Ascending aorta (tissue), 2 donors: ENCODE measurements at regions not wholly inside any gene's neighbourhood (a gene's known extent, or its start where the extent isn't known, plus 50 kb on each side); places are given as distances from the start of the nearest gene placed in this dataset.

Source experiments
- DNase-seq, 2 donors: peaks; one replicate each; pipeline ENCODE4 v3.0.0-alpha.2; 2019; ENCODE audit warnings: low spot score in 2 of 2
- H3K27ac ChIP-seq, 2 donors: fragments of 200-600 bp; sonication (generic); one replicate each; pipeline ENCODE4 v1.5.1; 2016 to 2017; ENCODE audit warnings: mild to moderate bottlenecking in 1 of 2
- H3K27me3 ChIP-seq: fragments of 200-600 bp; sonication (generic); one replicate; pipeline ENCODE4 v1.5.1; 2017
- H3K36me3 ChIP-seq, 2 donors: fragments of 200-600 bp; sonication (generic); one replicate each; pipeline ENCODE4 v1.5.1; 2016
- H3K4me1 ChIP-seq, 2 donors: fragments of 200-600 bp; sonication (generic); one replicate each; pipeline ENCODE4 v1.5.1; 2016 to 2017; ENCODE audit warnings: mild to moderate bottlenecking in 1 of 2
- H3K4me3 ChIP-seq, 2 donors: fragments of 200-600 bp; sonication (generic); one replicate each; pipeline ENCODE4 v1.5.1; 2016 to 2017; ENCODE audit warnings: mild to moderate bottlenecking in 1 of 2
- H3K9me3 ChIP-seq, 2 donors: fragments of 200-600 bp; sonication (generic); one replicate each; pipeline ENCODE4 v1.5.1; 2016
- intact Hi-C: fragments of 100-400 bp; cut with DNase I; formaldehyde crosslinking; loops from one replicate; pipeline ENCODE4 v1.15.1; 2023
- TF ChIP-seq, protein P1 (sequence below), 3 experiments: fragments of 200-600 bp in 2 of 3; fragments of 450-650 bp in 1 of 3; sonication (generic) in 2 of 3; IDR thresholded peaks; one replicate each; pipeline ENCODE4 v1.5.1; 2016 to 2019; ENCODE audit warnings: antibody characterized with exemption in 3 of 3, mild to moderate bottlenecking in 1 of 3, moderate library complexity in 1 of 3

DNA sequence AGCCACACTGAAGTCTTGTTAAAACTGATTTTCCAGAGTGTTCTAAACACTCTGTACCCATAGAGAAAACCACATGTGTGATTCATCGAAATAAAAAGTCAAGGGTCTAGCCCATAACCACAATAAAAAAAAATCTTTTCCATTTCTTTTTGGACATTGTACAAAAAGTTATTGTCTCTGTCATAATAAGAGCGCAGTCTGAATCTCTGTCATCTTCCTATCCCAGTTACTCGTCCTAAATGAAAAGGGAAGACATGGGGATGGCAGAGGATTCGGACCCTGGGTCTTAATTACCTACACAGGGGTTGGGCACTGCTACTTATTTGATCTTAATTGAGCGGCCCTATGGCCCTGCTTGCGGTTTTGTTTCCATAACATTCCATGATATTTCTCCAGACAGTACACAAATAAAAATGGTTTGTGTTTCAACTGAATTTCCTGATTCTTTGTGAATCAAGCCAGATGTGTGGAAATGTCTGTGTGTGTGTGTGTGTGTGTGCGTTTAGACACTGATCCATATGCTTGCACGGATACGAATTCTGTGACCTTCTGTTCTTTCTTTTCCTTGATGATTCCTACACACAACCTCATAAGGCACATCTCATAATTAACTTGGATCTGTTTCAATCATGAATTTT, 133.4 kb upstream of the SPATS2L start:
- TF ChIP-seq, protein P1, sequence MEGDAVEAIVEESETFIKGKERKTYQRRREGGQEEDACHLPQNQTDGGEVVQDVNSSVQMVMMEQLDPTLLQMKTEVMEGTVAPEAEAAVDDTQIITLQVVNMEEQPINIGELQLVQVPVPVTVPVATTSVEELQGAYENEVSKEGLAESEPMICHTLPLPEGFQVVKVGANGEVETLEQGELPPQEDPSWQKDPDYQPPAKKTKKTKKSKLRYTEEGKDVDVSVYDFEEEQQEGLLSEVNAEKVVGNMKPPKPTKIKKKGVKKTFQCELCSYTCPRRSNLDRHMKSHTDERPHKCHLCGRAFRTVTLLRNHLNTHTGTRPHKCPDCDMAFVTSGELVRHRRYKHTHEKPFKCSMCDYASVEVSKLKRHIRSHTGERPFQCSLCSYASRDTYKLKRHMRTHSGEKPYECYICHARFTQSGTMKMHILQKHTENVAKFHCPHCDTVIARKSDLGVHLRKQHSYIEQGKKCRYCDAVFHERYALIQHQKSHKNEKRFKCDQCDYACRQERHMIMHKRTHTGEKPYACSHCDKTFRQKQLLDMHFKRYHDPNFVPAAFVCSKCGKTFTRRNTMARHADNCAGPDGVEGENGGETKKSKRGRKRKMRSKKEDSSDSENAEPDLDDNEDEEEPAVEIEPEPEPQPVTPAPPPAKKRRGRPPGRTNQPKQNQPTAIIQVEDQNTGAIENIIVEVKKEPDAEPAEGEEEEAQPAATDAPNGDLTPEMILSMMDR (IDR thresholded peaks at IDR 0.05) = no peak
- no peak overlapping the region for H3K27ac ChIP-seq
- H3K4me3 ChIP-seq = no peak overlapping the region
- no peak for DNase-seq
- H3K27me3 ChIP-seq = no peaks in the 10 kb centered on the region
- no peaks in the 10 kb centered on the region for H3K36me3 ChIP-seq
- H3K9me3 ChIP-seq = no peaks in the 10 kb centered on the region
- intact Hi-C loops = no loop called here
- H3K4me1 ChIP-seq = no peaks in the 10 kb centered on the region

DNA sequence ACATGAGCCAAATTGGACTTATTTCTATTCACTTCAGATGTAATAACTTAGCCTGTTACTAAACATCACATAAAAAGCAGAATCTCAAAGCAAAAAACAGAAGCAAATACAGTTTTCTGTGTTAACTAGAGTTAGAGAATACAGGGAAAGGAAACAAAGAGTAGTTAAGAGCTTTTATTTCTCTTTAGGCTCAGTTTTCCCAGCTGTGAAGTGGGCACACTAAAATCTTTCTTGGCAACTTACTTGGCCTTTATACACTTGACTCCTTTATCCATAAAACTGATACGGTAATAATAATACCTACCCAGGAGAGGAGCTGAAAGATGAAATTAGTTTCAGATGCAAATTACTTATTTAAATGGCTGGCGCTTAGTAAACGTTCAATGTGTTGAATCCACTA, 132.8 kb upstream of the SPATS2L start:
- intact Hi-C loops = no loop called here
- DNase-seq = no peak
- H3K27me3 ChIP-seq = no peaks in the 10 kb centered on the region
- H3K27ac ChIP-seq = no peak overlapping the region
- H3K4me3 ChIP-seq = no peak overlapping the region
- TF ChIP-seq, protein P1 (IDR thresholded peaks at IDR 0.05) = no peak
- no peaks in the 10 kb centered on the region for H3K9me3 ChIP-seq
- no peaks in the 10 kb centered on the region for H3K36me3 ChIP-seq
- H3K4me1 ChIP-seq = no peaks in the 10 kb centered on the region

DNA sequence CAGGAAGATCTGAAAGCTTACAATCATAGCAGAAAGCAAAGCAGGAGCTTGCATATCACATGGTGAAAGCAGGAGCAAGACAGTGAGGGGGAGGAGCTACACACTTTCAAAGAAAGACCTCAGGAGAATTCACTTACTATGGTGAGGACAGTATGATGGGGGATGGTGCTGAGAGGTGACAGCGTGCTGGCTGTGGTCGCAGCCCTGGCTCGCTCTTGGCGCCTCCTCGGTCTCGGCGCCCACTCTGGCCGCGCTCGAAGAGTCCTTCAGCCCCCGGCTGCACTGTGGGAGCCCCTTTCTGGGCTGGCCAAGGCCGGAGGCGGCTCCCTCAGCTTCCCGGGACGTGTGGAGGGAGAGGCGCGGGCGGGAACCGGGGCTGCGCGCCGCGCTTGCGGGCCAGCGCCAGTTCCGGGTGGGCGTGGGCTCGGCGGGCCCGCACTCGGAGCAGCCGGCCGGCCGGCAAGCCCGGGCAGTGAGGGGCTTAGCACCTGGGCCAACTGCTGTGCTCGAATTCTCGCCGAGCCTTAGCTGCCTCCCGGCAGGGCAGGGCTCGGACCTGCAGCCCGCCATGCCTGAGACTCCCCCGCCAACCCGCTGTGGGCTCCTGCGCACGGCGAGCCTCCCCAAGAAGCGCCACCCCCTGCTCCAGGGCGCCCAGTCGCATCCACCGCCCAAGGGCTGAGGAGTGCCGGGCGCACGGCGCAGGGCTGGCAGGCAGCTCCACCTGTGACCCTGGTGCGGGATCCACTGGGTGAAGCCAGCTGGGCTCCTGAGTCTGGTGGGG, 131.9 kb upstream of the SPATS2L start:
- no peaks in the 10 kb centered on the region for H3K36me3 ChIP-seq
- TF ChIP-seq, protein P1 (IDR thresholded peaks at IDR 0.05) = no peak
- H3K27ac ChIP-seq = no peak overlapping the region
- H3K9me3 ChIP-seq = no peaks in the 10 kb centered on the region
- H3K4me3 ChIP-seq = no peak overlapping the region
- H3K27me3 ChIP-seq = no peaks in the 10 kb centered on the region
- intact Hi-C loops = no loop called here
- no peak for DNase-seq
- H3K4me1 ChIP-seq = no peaks in the 10 kb centered on the region

DNA sequence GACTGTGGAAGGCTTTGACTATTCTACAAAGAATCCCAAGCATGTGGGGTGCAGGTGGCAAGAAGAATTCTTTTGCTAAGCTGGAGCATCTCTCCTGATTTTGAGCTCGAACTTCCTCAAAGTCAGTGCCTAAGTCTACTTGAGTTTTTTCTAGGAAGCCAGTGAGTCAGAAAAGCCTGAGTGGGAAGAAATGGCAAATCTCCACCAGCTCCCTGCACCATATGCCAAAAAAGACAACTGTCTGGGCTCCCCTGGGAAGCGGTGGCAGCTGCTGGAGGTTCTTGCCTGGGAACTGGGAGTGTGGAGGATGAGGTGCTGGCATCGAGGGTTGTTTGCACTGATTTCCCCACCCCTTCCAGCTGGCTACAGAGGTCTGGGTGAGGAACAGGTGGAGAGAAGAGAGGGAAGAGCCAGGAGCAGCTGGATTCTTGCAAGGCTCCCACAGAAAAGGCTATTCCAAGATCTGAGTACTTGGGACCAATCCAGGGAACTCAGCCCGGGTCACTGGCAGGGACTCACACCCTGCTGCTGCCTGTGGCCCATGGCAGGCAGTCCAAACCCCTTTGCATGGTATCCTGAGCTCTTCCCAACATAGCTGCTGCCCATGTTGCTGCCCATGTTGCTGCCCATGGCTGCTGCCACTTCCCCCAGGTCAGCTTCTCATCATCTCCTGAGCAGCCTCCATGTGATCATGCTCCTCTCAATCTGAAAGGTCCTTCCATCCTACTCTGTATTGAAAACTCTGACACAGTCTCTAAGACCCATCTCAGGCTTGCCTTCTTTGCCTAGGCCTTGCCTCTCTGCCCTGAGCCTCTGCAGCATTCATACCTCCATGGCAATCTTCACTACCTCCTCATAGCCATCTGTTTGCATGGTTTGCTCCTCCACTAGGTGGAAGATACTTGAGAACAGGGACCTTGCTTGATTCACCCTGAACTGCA, 128.3 kb upstream of the SPATS2L start:
- no peaks in the 10 kb centered on the region for H3K27me3 ChIP-seq
- TF ChIP-seq, protein P1 (IDR thresholded peaks at IDR 0.05) = no peak
- no peaks in the 10 kb centered on the region for H3K4me1 ChIP-seq
- H3K4me3 ChIP-seq = no peak overlapping the region
- H3K9me3 ChIP-seq = no peaks in the 10 kb centered on the region
- no peak for DNase-seq
- no peak overlapping the region for H3K27ac ChIP-seq
- no peaks in the 10 kb centered on the region for H3K36me3 ChIP-seq
- intact Hi-C loops = no loop called here

DNA sequence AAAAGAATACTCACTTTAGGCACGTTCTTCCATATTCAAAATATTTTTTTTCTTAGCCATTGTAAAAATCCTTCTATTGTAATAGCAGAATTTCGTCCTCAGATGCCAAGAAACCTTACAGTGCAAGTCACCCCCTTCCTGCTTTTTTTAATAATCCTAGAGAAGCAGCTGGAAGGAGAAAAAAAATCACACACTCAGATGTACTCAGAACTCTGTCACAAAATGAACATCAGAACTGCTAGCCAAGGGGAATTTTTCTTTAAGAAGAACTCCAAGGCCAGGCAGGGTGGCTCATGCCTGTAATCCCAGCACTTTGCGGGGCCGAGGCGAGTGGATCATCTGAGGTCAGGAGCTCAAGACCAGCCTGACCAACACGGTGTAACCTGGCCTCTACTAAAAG, 127.3 kb upstream of the SPATS2L start:
- H3K9me3 ChIP-seq = no peaks in the 10 kb centered on the region
- TF ChIP-seq, protein P1 (IDR thresholded peaks at IDR 0.05) = no peak
- H3K27ac ChIP-seq = no peak overlapping the region
- no peak for DNase-seq
- H3K36me3 ChIP-seq = no peaks in the 10 kb centered on the region
- intact Hi-C loops = no loop called here
- no peak overlapping the region for H3K4me3 ChIP-seq
- H3K4me1 ChIP-seq = no peaks in the 10 kb centered on the region
- no peaks in the 10 kb centered on the region for H3K27me3 ChIP-seq
